HG03135 (cell line): ENCODE measurements at regions not wholly inside any gene's neighbourhood (a gene's known extent, or its start where the extent isn't known, plus 50 kb on each side); places are given as distances from the start of the nearest gene placed in this dataset.
A peak's percentile ranks its signal among the peaks of the same experiment; 100 is the strongest.

ENCODE experiments used
- ATAC-seq: cut with Tn5 transposase; IDR thresholded peaks from one replicate; pipeline ENCODE4 v1.9.1; 2021; ENCODE audit warnings: mild to moderate bottlenecking, moderate library complexity; ENCODE audit not compliant: unreplicated experiment

DNA sequence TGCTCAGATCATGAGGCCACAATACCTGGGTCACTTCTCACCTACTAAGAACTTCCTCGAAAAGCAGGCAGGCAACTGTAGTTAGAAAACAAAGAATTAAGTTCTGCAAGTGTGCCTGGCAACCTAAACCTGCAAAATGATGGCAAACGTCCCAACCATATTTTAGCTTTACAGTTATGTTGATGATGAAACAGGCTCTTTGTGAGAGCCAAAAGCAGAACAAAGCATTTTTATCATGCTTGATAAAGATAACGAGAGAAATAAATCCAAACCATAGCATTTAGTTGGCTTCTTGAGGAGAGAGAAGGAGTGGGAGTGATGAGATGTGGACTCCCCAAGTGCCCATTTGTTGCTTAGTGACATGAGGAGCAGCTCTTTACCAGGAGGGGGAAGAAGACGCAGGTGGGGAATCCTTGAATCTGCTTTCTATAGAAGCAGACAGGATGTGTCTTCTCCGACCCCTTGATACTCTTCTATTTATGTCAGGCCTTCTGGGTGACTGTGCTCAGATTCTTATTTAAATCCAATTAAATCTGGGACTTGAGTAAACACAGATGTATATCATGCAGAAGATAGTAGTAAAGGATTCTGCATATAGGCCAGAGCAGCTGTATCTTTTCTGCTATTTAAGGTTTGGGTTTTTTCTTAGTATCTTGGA is 221.2 kb downstream of the TMEM167A start:
- ATAC-seq: no peak

GRCh38 chr5:82854956-82855355 is 222.2 kb downstream of the TMEM167A start:
- ATAC-seq: no peak

- no peak for ATAC-seq
Measured at GRCh38 chr5:82851471-82851870, 225.7 kb downstream of the TMEM167A start.

DNA sequence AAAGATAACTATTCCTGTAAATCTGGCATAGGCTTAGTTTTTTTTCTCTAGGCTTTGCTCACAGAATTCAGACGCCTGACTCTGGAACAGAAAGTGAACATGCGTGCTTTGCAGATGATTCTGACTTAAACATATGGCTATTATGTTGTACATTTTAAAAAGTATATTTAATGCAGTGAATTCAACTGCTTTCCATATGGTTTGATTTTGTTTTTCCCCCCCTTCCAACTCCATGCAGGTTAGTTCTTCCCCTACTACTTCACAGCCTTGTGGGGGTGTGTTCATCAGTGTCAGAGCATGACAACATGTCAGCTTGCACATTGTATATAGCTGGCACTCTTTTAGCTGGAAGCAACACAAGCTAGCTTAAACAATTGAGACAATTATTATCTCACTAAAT is 226.8 kb downstream of the TMEM167A start:
- ATAC-seq: no peak

GRCh38 chr5:82849885-82850284 is 227.3 kb downstream of the TMEM167A start:
- no peak for ATAC-seq

- no peak for ATAC-seq
Measured at GRCh38 chr5:82847562-82847961, 229.6 kb downstream of the TMEM167A start.

GRCh38 chr5:82839881-82840280 is 237.3 kb downstream of the TMEM167A start:
- ATAC-seq: no peak

DNA sequence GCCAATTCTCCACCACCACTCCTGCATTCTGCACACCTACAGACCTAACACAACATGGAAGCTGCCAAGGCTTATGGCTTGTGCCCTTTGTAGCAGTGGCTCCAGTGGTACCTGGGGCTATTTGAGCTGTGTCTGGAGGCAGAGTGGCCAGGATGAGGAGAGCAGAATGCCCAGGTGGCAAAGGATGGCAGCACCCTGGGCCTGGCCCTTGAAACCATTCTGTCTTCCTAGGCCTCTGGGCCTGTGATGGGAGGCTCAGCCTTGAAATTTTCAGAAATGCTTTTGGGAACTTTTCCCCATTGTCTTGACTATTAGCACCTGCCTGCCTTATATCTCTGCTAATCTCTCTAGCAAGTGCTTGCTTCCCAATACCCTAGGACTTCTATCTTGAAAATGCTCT is 241.7 kb downstream of the TMEM167A start:
- ATAC-seq: no peak

DNA sequence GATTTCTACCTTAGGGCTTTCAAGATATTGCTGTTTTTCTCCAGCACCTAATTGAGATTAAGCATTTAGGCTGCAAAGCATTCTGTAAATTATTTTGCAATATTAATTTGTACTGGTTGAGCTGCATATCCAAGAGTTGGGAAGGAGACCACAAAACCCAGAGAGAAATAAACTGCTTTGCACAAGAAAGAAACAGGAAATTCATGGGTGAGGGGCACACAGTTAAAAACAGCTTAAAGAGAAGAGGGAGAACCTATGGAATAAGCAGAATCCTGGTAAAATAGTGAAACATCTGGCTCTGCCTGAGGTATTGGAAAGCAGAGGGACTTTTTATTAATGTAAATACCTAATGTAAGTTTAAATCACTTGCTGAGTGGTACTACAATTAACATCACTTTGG is 243.0 kb downstream of the TMEM167A start:
- no peak for ATAC-seq

DNA sequence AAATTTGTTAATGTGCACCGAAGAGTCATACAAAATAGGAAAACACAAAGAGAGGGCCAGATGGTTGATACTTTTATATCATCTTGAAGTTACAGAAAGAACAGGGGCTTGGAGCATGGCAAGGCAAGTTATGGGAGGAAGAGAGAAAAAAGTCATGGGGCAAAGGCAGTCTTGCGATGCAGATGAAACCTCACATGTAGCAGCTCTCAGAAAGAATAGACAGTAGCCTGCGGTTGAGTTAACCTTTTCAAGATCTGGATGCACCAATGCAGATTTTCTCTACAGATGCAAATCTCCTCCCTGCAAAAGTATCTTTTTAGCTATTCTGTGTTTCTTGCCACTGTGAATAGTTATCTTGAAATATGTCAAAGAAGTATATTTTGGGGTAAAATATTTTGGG is 243.9 kb downstream of the TMEM167A start:
- ATAC-seq: no peak

DNA sequence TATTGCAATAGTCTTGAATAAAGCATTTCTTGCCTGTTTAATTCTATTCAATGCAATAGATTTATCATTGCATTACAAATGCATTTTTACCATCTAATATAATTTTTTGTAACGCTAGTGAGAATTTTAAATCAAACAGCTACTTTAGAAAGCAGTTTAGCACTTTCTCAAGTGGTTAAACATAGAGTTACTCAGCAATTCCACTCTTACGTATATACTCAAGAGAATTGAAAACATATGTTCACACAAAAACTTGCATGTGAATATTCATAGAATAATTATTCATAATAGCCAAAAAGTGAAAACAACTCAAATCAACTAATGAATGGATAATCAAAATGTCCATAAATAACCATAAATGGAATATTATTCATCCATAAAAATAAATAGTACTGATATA is 244.7 kb downstream of the TMEM167A start:
- ATAC-seq: no peak

- ATAC-seq: no peak
Measured at GRCh38 chr5:82828211-82828610, 249.0 kb downstream of the TMEM167A start.

DNA sequence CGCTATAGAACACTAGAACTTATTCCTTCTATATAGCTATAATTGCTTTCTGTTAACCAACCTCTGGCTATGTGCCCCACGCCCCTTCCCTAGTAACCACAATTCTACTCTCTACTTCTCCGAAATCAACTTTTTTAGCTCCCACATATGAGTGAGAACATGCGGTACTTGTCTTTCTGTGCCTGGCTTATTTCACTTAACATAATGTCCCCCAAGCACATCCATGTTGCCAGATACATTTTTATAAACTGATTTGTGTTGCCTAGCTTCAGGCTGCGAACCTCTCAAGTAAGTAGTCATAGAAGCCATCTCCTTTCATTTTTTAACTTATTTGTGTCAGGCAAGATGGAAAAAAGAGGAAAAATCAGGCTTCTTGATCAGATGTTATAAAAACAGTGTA is 249.5 kb downstream of the TMEM167A start:
- ATAC-seq: no peak

DNA sequence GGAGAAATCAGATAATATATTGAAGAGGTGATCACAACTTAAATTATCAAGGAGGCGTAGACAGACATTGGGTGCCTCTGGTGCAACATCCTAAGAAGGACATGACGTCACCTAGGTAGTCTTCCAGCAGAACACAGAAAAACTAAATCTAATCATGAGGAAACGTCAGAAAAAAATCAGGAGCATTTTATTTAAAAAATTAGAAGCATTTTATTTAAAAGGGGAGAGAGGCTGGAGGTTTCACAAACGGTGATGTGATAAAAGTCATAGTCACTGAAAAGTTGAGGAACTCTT is 254.6 kb downstream of the TMEM167A start:
- no peak for ATAC-seq

DNA sequence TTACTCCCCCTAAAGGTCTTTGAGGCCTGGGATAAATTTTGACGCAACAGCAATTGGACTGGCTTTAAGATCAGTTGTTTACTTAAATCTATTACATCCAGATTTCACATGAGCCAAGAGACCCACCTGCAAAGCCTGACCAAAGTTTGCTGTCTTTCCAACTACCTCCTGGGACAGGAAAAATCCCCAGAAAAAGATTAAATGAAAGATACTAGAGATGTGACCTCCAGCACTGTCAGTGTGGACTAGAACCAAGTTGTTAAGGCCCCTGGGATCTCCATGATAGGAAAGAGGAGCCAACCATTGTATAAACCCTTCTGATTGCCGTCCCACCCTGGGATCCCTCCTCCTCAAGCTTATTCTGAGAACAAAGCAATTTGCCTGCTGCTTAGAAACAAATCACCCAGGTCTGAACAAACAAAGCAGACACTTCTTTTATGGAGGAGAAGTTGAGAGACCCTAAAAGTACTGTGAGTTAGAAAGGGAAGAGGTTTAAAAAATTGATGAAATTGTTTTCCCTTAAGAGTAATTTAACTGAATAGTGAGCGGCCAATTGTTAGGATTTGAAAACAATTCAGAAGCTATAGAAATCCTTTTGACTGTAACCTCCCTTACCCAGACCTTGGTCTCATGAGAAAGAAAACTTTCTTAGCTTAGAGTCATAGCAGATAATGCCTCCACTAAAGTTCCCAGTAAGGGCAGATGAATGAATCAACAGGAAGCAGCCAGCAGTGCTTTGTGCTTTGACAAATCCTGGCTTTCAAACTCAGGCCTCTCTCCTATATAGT is 255.2 kb downstream of the TMEM167A start:
- no peak for ATAC-seq

DNA sequence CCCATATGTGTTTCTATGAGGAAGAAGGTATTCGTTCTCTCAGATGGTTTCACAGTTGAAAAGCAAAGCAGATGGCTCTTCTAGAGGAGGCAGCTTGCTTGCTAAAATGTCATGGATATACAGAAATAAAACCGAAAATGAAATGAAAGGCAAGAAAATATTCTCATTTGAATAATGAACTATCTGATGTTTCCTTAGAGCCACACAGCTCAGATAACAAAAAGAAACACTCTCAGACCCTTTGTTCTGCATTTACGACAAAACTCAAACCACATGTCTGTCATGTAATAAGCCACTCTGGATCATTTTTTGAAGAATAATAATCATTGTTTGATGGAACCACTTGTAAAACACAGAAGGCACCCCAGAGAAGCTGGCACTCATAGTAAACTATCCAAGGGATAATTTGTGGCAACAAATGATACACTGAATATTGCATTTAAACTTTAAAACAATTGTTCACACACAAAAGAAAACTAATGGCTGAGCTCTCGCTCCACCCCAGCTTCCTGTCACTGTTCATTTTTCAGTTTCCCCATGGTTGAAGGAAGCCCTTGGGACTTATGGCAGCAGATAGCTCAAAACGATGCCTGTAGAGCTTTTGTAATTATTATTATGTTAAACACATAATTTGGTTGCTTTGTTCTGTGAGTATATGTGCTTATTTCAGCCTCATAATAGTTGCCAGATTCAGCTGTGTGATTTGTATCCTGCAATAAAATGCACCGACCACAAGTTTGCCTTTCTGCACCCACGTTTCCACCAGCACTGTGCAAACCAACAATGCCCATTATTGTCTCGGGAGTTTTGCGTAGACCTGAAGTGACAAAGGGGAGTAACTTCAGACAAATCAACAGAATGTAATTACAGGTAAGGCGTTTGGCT is 256.0 kb downstream of the TMEM167A start:
- ATAC-seq: peak; percentile 88

DNA sequence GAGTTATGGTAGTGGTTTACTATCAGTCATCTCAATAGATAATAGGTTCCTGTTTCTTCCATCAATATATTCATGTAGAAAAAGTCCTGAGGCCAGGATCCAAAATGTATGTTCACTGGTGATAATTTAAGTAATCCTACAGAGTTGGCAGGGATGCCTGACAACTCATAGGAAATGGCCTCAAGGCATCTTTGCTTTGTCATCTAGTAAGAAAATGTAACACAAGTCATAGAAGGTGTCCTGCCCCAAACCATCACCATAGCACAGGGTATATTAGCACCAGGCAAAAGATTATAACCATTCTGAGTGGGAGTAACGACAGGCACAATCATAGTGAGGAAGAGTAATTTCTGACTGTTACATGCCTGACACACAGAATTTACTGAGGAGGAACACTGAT is 257.0 kb downstream of the TMEM167A start:
- no peak for ATAC-seq

GRCh38 chr5:82817897-82818676 is 259.1 kb downstream of the TMEM167A start:
- no peak for ATAC-seq

DNA sequence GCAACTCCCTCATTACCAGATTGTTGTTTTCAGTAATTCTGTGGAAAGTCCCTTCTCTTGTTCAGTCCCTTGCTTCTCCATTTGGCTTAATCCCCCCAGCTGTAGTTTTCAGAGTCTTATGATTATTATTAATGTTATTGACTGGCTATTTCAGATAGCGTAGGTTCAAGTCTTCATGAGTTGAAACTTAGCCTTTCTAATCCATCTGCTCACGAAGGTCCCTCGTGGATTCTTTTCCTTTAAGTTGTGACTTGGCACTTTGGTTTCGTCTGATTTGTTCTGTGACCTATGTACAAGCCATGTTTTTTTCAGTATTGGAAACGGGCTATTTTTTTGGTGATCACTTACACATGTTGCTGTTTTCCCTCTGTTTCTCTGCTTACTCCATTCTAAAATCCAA is 260.3 kb downstream of the TMEM167A start:
- no peak for ATAC-seq

DNA sequence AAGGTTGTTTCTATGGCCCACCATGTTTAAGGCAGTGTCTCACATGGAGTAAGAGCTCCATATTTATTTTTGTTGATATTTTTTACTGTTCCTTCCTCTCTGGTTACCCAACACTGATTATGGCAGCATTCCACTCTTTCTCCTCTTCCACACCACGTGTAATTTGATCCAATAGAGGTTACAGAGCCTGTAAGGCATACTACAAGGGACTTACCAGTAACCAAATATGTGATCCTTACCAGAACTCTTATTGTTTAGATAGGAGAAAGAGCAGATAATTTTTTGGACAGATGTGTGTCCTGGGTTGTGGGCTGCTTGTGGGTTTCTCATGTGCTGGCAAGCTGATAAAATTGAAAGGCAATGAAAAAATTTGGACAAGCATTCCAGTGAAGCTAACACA is 261.3 kb downstream of the TMEM167A start:
- no peak for ATAC-seq

- no peak for ATAC-seq
Measured at GRCh38 chr5:82813861-82814260, 263.3 kb downstream of the TMEM167A start.
